Kidney glomerular epithelial cell (primary cell): ENCODE measurements at regions not wholly inside any gene's neighbourhood (a gene's known extent, or its start where the extent isn't known, plus 50 kb on each side); places are given as distances from the start of the nearest gene placed in this dataset.

Experiments used
- DNase-seq: peaks from one replicate; lab custom pipeline; 2025; lab: John Stamatoyannopoulos, UW

DNA sequence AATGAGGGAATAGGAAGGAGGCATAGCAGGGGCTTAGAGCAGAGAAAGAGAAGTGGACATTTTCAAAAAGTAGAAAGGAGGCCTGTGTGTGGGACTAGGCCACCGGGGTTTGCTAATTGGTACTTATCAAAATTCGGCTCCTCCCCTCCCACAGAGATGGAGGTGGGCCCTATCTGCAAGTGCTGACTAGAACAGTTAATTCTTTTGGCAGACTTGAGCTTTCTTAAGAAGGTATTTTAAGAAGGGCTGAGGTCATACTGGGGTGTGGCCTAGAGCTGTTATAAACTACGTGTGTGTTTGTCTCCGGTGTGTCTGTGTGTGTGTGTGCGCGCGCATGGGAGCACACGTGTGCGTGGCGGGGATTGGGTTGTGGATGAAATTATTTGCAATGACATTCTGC lies 1086.5 kb downstream of the EFNA5 start:
- DNase-seq, result no peak

GRCh38 chr5:106578736-106579135 lies 1092.0 kb downstream of the EFNA5 start:
- no peak for DNase-seq

DNA sequence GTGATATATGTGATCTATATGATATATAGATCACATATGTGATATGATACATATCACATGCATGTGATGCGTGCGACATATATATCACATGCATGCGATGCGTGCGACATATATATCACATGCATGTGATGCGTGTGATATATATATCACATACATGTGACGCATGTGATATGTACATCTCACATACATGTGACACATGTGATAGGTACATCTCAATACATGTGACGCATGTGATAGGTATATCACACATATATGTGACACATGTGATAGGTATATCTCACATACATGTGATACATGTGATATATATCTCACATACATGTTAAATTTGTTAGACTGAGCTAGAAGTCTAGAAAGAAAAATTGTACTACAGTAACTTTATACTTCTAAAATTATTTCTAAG lies 1095.9 kb downstream of the EFNA5 start:
- DNase-seq, result no peak

DNA sequence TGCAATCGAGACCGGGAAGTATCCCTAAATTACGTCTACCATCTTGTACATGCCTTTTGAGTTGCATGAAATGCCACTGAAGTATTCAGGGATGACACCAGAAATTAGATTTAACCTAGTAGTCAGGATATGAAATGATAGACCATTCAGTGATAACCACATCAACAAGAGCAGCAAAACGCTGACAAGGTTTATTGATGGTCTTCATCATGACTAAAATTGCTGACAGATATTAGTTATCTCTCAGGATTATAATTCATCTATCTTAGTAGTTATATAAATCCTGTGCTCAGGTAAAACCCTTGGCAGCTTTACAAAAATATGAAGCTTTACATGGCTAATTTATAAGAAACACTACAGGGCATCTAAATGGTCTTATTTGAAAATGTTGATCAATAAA lies 1104.7 kb downstream of the EFNA5 start:
- no peak for DNase-seq

GRCh38 chr5:106545325-106545724 lies 1125.4 kb downstream of the EFNA5 start:
- no peak for DNase-seq

DNA sequence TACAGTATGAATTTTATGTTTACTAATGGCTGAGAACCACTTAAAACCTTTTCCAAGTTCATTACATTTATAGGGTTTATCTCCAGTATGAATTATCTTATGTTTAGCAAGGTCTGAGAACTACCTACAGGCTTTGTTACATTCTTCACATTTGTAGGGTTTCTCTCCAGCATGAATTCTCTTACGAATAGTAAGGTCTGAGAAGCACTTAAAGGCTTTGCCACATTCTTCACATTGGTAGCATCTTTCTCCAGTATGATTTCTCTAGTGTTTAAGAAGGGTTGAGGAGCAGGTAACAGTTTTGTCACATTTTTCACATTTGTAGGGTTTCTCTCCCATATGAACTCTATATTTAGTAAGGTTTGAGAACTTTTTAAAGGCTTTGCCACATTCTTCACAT lies 1127.4 kb downstream of the EFNA5 start:
- no peak for DNase-seq

GRCh38 chr5:106530150-106530549 lies 1140.6 kb downstream of the EFNA5 start:
- no peak for DNase-seq

DNA sequence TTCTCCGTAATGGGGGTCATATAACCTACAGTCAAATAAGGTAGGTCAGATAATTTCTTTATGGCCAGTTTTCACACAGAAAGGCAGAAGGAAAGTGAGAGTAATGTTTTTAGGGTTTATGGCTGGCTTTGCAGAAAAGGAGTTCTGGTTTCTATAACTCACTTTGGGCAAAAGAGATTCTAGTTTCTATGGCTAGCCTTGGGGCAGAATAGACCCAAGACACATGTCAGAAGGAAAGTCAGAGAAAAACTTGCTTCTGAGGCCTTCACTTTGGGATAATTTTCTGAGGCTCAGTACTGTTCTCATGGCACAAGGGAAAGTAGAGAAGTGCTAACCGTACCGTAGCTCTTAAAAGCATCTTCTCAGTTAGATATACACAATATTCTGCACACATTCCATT lies 1145.3 kb downstream of the EFNA5 start:
- DNase-seq, result no peak

DNA sequence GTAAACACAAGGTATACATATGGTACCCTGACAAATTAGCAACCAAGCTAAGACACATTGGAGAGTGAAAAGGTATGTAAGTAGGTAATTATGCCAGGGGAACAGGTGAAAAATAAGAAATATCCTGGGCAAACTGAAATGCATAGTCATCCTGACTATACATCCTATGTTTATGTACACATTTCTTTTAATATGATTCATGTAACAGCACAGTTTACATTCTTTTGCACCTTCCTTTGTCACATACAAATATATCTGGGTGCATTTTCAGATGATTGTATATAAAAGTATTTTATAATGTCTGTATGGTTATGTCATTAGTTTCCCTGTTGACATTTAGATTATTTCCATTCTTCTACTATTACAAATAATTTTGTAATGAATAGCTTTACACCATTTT lies 1146.9 kb downstream of the EFNA5 start:
- DNase-seq, result no peak

- DNase-seq, result no peak
These were observed 1148.4 kb downstream of the EFNA5 start for GRCh38 chr5:106522296-106522695.

DNA sequence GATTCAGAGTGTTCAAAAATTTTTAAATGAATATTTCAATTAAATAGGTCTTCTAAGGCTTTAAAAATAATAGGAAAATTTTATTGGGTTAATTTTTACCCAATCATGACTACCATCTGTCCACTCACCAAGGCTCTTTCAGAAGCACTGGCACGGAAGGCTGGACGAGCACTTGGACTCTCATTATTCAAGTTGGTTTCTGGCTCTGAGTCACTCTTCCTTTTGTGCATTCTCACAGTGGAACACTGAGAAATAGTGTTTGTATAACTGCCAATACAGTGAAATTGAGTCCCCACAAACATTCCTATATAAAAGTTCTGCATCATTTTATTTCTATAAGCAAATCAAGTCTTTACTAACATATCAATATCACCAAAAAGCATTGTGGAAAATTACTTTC lies 1149.0 kb downstream of the EFNA5 start:
- DNase-seq, result peak; percentile 89

- DNase-seq, result no peak
These were observed 1160.4 kb downstream of the EFNA5 start for GRCh38 chr5:106510321-106510720.

DNA sequence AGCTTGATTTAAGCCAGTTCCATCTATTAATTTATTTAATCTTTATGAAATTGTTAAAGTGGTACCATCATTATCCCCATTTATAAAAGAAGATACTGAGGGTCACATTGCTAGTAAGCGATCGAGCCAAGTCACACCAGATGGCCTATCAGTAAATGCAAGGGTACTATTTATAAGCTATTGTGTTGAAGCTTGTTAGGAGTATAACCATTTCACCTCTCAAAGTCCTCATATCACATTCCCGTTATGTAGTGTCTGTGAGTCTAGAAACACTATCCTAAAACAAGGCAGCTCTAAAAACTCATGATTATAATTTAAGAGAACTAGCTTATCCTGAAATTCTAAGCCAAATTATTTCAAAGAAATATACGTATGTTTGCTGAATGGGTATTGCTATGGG lies 1161.8 kb downstream of the EFNA5 start:
- no peak for DNase-seq

- DNase-seq, result no peak
These were observed 1176.8 kb downstream of the EFNA5 start for GRCh38 chr5:106493910-106494309.

GRCh38 chr5:106489004-106489403 lies 1181.7 kb downstream of the EFNA5 start:
- no peak for DNase-seq

DNA sequence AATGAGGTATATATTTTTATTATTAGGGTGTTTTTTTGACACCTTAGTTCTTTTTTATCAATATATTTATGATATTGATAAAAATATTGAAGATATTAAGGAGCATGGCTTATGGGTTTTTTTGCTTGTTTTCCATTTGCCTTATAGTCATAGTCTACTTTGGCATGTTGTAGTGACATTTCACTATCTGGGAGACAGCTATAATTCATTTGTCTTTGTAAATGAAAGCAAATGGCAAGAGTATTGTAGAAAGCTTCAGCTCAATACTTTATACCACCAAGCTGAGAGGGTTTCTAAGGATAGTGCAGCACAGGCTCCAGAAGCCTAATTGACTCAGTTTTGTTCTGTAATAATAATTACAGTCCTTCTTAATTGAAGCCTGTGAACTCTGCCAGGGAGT lies 1182.3 kb downstream of the EFNA5 start:
- DNase-seq, result no peak

- no peak for DNase-seq
These were observed 1189.4 kb downstream of the EFNA5 start for GRCh38 chr5:106481374-106481773.

GRCh38 chr5:106476630-106477029 lies 1194.1 kb downstream of the EFNA5 start:
- DNase-seq, result no peak

DNA sequence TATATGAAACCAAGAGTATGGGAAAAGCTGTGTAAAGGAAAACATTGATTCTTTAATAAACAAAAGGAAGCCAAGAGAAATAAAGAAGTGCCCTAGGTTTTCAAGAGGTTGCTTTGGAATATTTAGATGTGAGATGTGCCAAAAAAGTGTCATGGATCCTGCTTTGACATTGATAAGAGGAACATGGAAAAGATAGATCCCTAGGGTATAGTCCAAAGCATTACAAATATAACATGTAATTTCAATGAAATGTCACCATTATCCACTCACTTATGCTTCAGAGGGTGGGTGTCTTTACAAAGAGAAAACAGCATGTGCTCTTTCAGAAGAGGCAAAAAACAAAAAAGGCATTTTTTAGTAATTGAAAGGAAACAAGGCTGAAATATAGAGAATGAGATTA lies 1196.7 kb downstream of the EFNA5 start:
- DNase-seq, result no peak

GRCh38 chr5:106459541-106459940 lies 1211.2 kb downstream of the EFNA5 start:
- DNase-seq, result no peak

GRCh38 chr5:106454651-106455415 lies 1215.9 kb downstream of the EFNA5 start:
- peak; percentile 86 for DNase-seq

DNA sequence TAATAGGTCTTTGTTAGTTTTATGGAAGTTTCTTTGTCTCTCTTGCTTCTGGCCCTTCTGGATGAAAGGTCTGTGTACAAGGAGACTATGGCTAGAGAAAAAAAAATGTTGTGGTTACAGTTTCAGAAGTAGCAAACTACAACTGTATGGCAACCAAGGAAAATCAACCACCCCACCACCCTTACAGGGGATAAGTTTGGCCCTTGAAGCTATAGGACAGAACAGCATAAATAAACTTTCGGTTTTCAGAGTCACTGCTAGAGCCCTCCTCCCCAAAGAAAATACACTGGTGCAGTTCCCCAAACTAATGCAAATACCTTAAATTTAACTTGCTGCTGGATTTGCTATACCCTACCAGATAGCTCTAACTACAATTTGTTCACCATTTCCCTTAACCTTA lies 1216.7 kb downstream of the EFNA5 start:
- no peak for DNase-seq

DNA sequence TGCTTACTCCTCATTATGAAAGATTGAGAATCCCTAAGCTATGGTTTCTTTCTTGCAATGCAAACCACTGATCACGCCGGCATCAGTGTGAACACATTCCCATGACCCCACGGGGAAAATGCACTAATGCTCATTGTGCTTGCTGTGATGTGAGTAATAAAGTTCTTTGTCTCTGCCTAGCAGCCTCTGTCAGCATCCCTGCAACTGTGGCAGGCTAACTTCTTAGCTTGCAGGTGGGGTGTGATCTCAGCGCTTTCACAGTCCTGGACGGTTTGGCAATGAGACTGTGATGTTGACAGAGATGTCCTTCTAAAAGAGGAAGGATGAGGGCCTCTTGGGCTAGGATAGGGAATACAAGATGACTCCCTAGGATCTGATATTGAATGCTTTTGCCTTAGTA lies 1218.7 kb downstream of the EFNA5 start:
- DNase-seq, result no peak

GRCh38 chr5:106443746-106444145 lies 1227.0 kb downstream of the EFNA5 start:
- DNase-seq, result no peak
